GM19467 (cell line): ENCODE measurements at regions not wholly inside any gene's neighbourhood (a gene's known extent, or its start where the extent isn't known, plus 50 kb on each side); places are given as distances from the start of the nearest gene placed in this dataset.
"Not testable (repeated sequence)": the region's sequence is repeated elsewhere in the genome, so short reads cannot be mapped to it uniquely, and the experiment has no call there.

Experiments used
- ATAC-seq: cut with Tn5 transposase; IDR thresholded peaks from one replicate; pipeline ENCODE4 v1.9.1; 2021; ENCODE audit warnings: mild to moderate bottlenecking, moderate library complexity; ENCODE audit not compliant: unreplicated experiment

- ATAC-seq, result no peak
Measured at GRCh38 chr2:88913280-88913679, 221.8 kb downstream of the RPIA start.

GRCh38 chr2:88919087-88919738 lies 227.7 kb downstream of the RPIA start:
- no peak for ATAC-seq

- ATAC-seq, result not testable (repeated sequence)
Measured at GRCh38 chr2:88920399-88920798, 228.9 kb downstream of the RPIA start.

GRCh38 chr2:88924533-88924932 lies 233.1 kb downstream of the RPIA start:
- no peak for ATAC-seq

- no peak for ATAC-seq
Measured at GRCh38 chr2:88925770-88926462, 234.4 kb downstream of the RPIA start.

GRCh38 chr2:88927128-88927527 lies 235.7 kb downstream of the RPIA start:
- no peak for ATAC-seq

- ATAC-seq, result no peak
Measured at GRCh38 chr2:88930659-88931058, 239.2 kb downstream of the RPIA start.

GRCh38 chr2:88932686-88933085 lies 241.2 kb downstream of the RPIA start:
- no peak for ATAC-seq

- no peak for ATAC-seq
Measured at GRCh38 chr2:88933091-88933490, 241.6 kb downstream of the RPIA start.

GRCh38 chr2:88933980-88934379 lies 242.5 kb downstream of the RPIA start:
- ATAC-seq, result no peak

GRCh38 chr2:88941178-88941577 lies 249.7 kb downstream of the RPIA start:
- not testable (repeated sequence) for ATAC-seq

- no peak for ATAC-seq
Measured at GRCh38 chr2:88942798-88943197, 251.3 kb downstream of the RPIA start.

GRCh38 chr2:88949336-88949735 lies 257.9 kb downstream of the RPIA start:
- no peak for ATAC-seq

GRCh38 chr2:88950010-88950409 lies 258.5 kb downstream of the RPIA start:
- no peak for ATAC-seq

- ATAC-seq, result no peak
Measured at GRCh38 chr2:88955607-88956006, 264.1 kb downstream of the RPIA start.

- ATAC-seq, result no peak
Measured at GRCh38 chr2:88959480-88960204, 268.2 kb downstream of the RPIA start.

- ATAC-seq, result not testable (repeated sequence)
Measured at GRCh38 chr2:88961323-88961722, 269.9 kb downstream of the RPIA start.

- ATAC-seq, result no peak
Measured at GRCh38 chr2:88967844-88968243, 276.4 kb downstream of the RPIA start.

GRCh38 chr2:88978011-88978410 lies 286.5 kb downstream of the RPIA start:
- ATAC-seq, result not testable (repeated sequence)

- not testable (repeated sequence) for ATAC-seq
Measured at GRCh38 chr2:88978446-88978845, 287.0 kb downstream of the RPIA start.

GRCh38 chr2:88984079-88984478 lies 292.6 kb downstream of the RPIA start:
- ATAC-seq, result not testable (repeated sequence)
